ENCODE measurements at regions not wholly inside any gene's neighbourhood (a gene's known extent, or its start where the extent isn't known, plus 50 kb on each side); places are given as distances from the start of the nearest gene placed in this dataset.
"Not testable (repeated sequence)": the region's sequence is repeated elsewhere in the genome, so short reads cannot be mapped to it uniquely, and the experiment has no call there.

- no peak for DNase-seq
These were observed 69.1 kb upstream of the ID2 start for GRCh38 chr2:8612734-8613179.

DNA sequence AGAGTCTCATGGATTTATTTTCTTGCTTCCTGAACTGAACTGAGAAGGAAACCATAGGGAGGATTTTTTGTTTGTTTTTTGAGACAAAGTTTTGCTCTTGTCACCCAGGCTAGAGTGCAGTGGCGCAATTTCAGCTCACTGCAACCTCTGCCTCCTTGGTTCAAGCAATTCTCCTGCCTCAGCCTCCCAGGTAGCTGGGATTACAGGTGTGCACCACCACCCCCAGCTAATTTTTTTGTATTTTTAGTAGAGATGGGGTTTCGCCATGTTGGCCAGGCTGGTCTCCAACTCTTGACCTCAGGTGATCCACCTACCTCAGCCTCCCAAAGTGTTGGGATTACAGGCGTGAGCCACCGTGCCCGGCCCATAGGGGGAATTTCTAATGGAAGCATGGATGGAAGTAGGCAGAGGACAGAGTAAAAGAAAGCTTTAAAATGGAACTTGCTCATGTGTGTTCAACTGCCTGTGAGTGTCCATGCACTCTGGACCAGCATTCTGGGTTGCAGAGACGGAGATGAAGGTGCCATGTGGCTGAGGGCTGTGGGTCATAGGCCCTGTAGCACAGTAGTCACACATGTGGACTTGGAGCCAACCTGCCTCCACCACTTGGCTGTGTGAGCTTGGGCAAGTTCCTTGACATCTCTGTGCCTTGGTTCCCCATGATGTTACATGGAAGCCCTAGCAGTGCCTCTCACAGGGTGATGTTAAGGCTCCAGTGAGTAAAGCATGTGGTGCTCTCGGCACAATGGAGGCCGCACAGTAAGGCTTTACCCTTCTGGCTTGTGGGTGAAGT, 68.5 kb upstream of the ID2 start:
- DNase-seq = not testable (repeated sequence)

GRCh38 chr2:8614646-8615045, 67.2 kb upstream of the ID2 start:
- DNase-seq = no peak

- DNase-seq = no peak
These were observed 66.6 kb upstream of the ID2 start for GRCh38 chr2:8615252-8615575.

DNA sequence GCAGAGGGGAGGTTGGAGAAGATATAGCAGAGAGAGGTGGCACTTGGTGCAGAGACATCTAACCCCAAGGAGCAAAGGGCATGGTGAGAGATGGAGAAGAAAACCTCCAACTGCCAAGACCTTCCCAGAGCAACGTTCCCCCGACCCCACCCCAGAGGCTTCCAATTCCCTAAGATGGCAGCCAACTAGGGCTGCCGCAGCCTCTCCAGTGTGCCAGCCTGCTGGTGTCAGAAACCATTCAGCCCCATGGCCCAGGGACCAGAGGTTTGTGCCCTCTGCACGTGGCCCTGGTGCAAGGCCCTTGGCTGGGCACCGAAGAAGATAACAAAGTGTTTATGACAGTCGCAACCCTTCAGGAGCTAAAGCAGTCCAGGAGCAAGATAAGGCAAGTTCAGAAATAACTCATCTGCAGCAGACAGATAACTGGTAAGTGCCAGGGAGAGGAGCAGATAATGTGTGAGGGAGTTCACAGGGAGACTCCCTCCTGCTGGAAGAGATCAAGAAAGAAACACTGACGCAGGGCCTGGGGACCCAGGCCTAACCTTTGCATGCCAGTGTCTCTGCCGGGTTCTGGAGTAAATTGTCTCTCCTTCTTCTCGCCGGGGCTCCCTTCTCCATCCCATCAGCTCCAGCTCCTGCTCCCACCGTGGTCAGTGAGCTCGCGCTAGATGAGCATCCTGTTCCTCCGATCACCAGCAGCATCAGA, 66.1 kb upstream of the ID2 start:
- DNase-seq = no peak

DNA sequence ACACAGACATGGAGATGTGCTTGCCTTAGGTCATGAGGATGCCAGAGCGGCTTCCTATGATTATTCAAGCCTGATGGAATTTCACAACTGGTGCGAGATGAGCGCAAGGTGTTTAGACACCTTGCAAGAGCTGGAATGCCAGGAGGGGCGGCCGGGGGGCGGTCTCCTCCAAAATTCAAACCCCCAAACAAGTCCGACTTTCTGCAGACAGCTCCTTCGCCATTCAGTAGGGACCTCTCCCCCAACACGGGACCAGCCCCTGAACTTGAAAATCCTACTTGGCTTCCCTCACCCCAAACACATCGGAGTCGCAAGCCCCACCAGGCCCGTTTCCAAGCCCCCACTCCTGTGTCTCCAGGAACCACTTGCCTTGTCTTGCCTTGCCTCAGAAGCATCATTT, 64.8 kb upstream of the ID2 start:
- no peak for DNase-seq

DNA sequence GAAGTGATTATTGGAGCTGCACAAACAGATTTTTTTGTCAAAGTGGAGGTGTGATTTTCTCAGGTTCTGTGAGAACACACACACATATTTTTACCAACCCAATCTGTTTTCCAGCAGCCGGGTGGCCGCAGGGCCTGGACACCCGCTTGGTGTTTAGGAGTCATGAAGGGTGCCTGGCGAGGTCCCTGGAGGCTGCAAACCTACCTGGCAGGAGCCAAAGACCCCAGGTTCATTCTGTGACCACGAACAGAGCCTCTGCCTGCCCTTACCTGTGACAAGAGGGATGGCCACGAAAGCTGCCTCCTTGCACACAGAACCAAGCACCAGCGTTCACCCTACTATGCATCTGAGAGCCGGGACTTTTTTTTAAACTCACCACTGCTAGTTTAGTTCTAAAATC, 64.3 kb upstream of the ID2 start:
- DNase-seq = no peak

- no peak for DNase-seq
These were observed 62.8 kb upstream of the ID2 start for GRCh38 chr2:8619071-8619470.

- DNase-seq = no peak
These were observed 61.1 kb upstream of the ID2 start for GRCh38 chr2:8620611-8621382.

DNA sequence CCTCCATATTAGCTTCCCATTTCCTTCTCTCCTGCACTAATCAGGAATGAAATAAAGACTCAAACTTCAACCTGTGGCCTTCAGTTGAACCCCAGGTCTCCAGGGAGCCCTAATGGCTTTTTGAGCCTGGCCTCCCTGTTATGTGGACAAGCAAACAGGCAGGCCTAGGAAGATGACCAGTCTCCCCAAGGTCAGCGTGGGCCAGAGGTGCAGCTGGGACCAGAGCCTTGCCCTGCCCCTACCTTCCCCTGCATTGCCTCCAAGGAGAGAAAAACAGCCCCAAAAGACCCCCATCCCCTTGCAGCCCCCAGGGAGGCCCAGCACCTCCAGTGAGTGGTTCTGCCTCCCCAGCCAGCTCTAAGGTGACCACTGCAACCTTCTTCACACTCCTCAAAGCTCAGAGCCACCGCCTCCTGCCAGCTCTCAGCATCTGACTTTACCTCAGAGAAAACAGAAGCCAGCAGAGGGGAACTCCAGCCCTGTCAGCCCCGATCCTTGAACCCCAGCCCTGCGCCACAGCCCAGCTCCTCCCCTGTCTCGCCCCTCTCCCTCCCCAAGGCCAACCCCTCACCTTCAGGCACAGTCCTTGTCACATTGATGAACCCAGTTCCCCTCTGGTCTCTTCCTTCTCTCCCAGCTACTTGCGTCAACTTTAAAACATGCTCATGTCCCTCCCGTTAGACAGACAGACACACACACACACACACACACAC, 59.5 kb upstream of the ID2 start:
- no peak for DNase-seq

DNA sequence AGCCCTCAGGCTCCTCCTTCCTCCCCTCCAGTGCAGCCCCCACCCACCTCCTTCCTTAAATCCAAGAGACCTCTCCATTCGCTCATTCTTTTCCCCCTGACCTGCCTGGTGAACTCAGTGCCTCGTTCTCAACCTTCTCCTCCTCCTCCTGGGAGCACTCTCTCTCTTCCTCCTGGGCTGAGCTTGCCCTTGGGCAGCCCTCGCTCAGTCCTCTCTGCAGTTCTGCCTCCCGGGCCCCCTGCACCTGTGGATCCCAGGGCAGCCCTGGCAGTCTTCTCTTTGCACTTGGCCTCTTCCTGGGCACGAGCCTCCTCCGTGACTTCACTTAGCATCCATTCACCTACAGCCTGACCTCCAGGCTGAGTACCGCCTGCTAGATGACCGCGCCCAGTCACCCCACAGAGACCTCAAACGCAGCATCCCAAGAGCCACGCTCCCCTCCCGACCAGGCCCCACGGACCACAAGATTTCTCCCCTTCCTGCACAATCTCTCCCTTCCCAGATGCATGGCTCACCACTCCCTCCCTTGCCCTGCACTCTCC, 58.9 kb upstream of the ID2 start:
- DNase-seq = no peak

DNA sequence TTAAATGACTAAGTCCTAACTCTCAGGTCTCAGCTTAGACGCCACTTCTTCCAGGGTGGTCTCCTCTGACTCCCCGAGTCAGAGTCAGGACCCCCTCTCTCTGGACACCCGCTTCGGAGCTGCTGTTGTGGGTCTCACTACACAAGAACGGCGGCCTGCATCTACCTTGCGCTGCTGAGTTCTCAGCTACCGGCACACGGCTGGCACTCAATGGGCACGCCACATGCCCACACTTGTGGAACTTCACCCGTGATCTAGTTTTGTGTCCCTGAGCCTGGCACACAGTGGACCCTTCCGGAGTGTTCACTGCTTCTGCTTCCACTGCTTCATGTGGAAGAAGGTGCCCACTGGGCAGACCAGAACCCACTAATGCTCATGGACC, 58.3 kb upstream of the ID2 start:
- no peak for DNase-seq

- DNase-seq = no peak
These were observed 57.8 kb upstream of the ID2 start for GRCh38 chr2:8623958-8624591.

- no peak for DNase-seq
These were observed 56.9 kb upstream of the ID2 start for GRCh38 chr2:8624855-8625398.

DNA sequence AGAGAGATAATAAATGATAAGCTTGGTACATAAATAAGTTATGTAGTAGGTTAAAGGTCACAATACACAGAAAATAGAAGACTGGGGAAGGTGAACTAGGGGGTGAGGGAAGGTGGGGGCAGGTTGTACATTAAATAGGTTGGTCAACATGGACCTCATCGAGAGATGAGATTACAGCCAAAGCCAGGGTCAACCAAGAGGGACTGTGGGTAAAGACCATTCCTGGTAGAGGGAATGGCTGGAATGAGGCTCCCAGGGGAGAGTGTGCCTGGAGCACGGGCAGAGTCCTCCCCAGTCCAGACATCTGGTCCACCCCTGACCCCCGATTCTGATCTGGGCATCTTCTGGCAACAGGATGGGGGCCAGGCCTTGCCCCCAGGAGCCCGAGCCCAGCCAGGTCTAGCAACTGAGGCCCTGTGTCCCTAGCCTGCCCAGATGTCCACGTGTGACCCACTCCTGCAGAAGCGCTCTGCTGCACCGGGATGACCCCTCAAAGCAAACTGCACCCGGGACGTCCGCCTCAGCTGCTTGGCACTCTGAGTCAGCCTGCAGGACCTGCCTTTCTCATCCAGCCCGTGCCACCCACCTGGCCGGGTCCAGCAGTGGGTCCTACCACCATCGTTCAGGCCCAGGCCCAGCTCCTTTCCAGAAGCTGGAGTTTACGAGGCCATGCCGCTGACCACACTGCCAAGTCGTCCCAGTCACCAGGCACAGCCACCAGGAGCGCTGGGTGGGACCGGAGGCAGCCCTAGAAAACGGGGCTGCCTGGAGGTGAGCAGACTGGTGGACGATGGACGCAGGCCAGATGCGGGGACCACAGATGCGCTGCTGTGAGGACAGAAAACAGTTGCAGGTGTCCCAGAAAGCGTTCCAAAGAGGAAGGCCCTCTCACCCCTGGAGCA, 56.2 kb upstream of the ID2 start:
- DNase-seq = no peak

DNA sequence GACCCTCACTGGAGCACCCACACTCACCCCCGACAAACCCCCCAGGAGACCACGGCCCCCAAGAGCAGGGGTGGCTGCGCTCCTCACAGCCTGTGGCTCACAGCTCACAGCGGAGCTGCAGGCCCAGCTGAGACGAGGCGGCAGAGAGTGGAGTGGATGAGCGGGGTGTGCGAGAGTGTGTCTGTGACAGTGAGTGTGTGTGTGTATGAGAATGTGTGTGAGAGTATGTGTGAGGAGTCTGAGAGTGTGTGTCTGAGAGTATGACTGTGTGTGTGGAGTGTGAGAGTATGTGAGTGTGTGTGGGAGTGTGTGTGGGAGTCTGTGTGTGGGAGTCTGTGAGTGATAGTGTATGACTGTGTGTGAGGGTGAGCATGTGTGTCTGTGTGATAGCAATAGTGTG, 55.3 kb upstream of the ID2 start:
- DNase-seq = no peak

GRCh38 chr2:8627019-8627691, 54.7 kb upstream of the ID2 start:
- peak; percentile 25 for DNase-seq

- DNase-seq = no peak
These were observed 54.2 kb upstream of the ID2 start for GRCh38 chr2:8627692-8628085.

- DNase-seq = no peak
These were observed 53.5 kb upstream of the ID2 start for GRCh38 chr2:8628179-8628865.

DNA sequence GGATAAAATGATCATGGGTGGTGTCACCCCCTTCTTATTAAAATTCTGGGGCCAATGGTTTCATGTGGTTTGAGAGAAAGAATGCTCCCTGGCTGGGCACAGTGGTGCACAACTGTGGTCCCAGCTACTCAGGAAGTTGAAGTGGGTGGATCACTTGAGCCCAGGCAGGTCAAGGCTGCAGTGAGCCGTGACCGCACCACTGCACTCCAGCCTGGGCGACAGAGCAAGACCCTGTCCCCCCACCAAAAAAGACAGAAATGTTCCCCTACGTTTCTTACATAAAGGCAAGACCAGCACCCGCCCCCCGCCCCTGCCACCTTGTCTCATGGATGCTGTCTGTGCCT, 53.0 kb upstream of the ID2 start:
- DNase-seq = no peak

All from NCI-H2227 treated with DMSO at 0.1 percent for 48 hours (cell line).